ENCODE measurements at regions not wholly inside any gene's neighbourhood (a gene's known extent, or its start where the extent isn't known, plus 50 kb on each side); places are given as distances from the start of the nearest gene placed in this dataset.

- TF ChIP-seq POLR2A (IDR thresholded peaks at IDR 0.05) (no peak), CTCF (IDR thresholded peaks at IDR 0.05) (no peak), EP300 (IDR thresholded peaks at IDR 0.05) (no peak)
Measured at GRCh38 chr11:120022617-120023016, 115.3 kb downstream of the TRIM29 start.
